Mammary epithelial cell (primary cell): ENCODE measurements at regions not wholly inside any gene's neighbourhood (a gene's known extent, or its start where the extent isn't known, plus 50 kb on each side); places are given as distances from the start of the nearest gene placed in this dataset.

Experiments used
- EZH2 ChIP-seq: IDR thresholded peaks from 2 replicates; pipeline ENCODE4 v1.6.1; 2012; ENCODE audit warnings: low read length, inconsistent platforms, borderline replicate concordance
- TF ChIP-seq, protein P1 (sequence below), 2 donors: IDR thresholded peaks in 1 of 2; conservative IDR thresholded peaks in 1 of 2; 2 replicates each; pipeline ENCODE4 v1.5.1; 2011 to 2012; ENCODE audit warnings: inconsistent platforms in 2 of 2, low read length in 2 of 2, mild to moderate bottlenecking in 2 of 2, control low read depth in 1 of 2, low read depth in 1 of 2; ENCODE audit not compliant: insufficient read depth in 1 of 2; ENCODE audit errors: extremely low read depth in 1 of 2

DNA sequence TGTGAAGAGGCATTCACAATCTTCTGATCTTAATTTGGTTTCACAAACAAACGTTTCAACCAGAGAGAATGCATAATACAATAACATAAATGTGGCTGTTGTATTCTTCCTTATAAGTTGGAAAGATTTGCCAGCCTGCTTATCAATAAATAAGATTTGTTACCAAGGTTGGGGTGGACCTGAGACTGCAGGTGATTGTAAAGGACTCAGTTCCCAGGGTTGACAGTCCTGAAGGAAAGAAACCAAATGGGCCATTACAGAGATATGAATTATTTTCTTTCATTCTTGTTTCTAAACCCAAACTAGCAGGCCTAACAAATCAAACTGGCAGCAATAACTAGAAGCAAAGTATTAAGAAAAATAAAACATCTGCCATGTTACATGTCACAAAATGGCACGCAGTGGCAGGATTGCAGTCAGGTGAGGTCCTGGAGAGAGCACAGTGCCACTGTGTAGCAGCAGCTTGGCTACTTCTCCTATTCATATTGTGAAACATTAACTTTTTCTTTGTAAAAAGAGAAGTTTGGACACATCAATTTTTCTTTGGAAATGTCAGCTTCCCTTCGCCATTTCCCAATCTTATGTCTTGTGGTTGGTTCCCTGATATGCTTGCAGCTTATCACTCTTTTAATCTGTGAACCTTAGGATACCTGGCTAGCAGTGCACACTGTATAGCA, 133.8 kb upstream of the EMCN start:
- TF ChIP-seq, protein P1, sequence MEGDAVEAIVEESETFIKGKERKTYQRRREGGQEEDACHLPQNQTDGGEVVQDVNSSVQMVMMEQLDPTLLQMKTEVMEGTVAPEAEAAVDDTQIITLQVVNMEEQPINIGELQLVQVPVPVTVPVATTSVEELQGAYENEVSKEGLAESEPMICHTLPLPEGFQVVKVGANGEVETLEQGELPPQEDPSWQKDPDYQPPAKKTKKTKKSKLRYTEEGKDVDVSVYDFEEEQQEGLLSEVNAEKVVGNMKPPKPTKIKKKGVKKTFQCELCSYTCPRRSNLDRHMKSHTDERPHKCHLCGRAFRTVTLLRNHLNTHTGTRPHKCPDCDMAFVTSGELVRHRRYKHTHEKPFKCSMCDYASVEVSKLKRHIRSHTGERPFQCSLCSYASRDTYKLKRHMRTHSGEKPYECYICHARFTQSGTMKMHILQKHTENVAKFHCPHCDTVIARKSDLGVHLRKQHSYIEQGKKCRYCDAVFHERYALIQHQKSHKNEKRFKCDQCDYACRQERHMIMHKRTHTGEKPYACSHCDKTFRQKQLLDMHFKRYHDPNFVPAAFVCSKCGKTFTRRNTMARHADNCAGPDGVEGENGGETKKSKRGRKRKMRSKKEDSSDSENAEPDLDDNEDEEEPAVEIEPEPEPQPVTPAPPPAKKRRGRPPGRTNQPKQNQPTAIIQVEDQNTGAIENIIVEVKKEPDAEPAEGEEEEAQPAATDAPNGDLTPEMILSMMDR (conservative IDR thresholded peaks at IDR 0.05 in 1 of 2, IDR thresholded peaks at IDR 0.05 in 1 of 2; ENCODE audit: extremely low read depth in 1 of 2, insufficient read depth in 1 of 2, low read depth in 1 of 2, low read length in 2 of 2), result no peak
- TF ChIP-seq EZH2, result no peak
